Liver (tissue), 8 donors: ENCODE measurements at regions not wholly inside any gene's neighbourhood (a gene's known extent, or its start where the extent isn't known, plus 50 kb on each side); places are given as distances from the start of the nearest gene placed in this dataset.

Experiments
- DNase-seq: peaks from one replicate; pipeline ENCODE4 v3.0.0-alpha.2; 2017; ENCODE audit warnings: low spot score
- H3K27ac ChIP-seq, 2 donors: one replicate each; pipeline ENCODE4 v1.7.0; 2013; ENCODE audit warnings: inconsistent platforms in 2 of 2, low read length in 2 of 2, control low read depth in 1 of 2, low read depth in 1 of 2, mild to moderate bottlenecking in 1 of 2
- H3K27me3 ChIP-seq, 4 donors: one replicate each; pipeline versions ENCODE4 v1.6.1 to v1.7.0; 2013; ENCODE audit warnings: low read length in 3 of 4, inconsistent platforms in 1 of 4, mild to moderate bottlenecking in 1 of 4, moderate library complexity in 1 of 4; ENCODE audit not compliant: control insufficient read depth in 4 of 4, insufficient read depth in 4 of 4
- H3K36me3 ChIP-seq, 4 donors: one replicate each; pipeline versions ENCODE4 v1.6.1 to v1.7.0; 2013; ENCODE audit warnings: low read length in 3 of 4, mild to moderate bottlenecking in 3 of 4, low read depth in 1 of 4, moderate library complexity in 1 of 4; ENCODE audit not compliant: control insufficient read depth in 4 of 4, insufficient read depth in 3 of 4
- H3K4me1 ChIP-seq, 4 donors: one replicate each; pipeline versions ENCODE4 v1.6.1 to v1.7.0; 2013; ENCODE audit warnings: low read length in 3 of 4, mild to moderate bottlenecking in 3 of 4, moderate library complexity in 1 of 4; ENCODE audit not compliant: control insufficient read depth in 4 of 4, insufficient read depth in 4 of 4
- H3K4me3 ChIP-seq, 3 donors: one replicate each; pipeline versions ENCODE4 v1.6.1 to v1.7.0; 2013; ENCODE audit warnings: low read length in 3 of 3, control low read depth in 1 of 3, low read depth in 1 of 3, mild to moderate bottlenecking in 1 of 3
- H3K9ac ChIP-seq, 2 donors: one replicate each; pipeline ENCODE4 v1.7.0; 2013; ENCODE audit warnings: low read length in 2 of 2, mild to moderate bottlenecking in 2 of 2, moderate library complexity in 2 of 2, control low read depth in 1 of 2, low read depth in 1 of 2
- H3K9me3 ChIP-seq, 4 donors: one replicate each; pipeline versions ENCODE4 v1.6.1 to v1.7.0; 2013; ENCODE audit warnings: low read length in 3 of 4; ENCODE audit not compliant: control insufficient read depth in 4 of 4
- ATF3 ChIP-seq: IDR thresholded peaks from 2 replicates; pipeline ENCODE4 v1.6.1; 2016; ENCODE audit warnings: antibody characterized with exemption
- CTCF ChIP-seq: fragments of 150-350 bp; IDR thresholded peaks from 2 replicates; pipeline ENCODE4 v1.5.1; 2017; ENCODE audit warnings: improper control_type of control experiment, low read depth, low read length; ENCODE audit not compliant: missing input control
- EGR1 ChIP-seq, 2 donors: IDR thresholded peaks; 2 replicates each; pipeline ENCODE4 v1.6.1; 2016 to 2018; ENCODE audit warnings: antibody characterized with exemption in 2 of 2, low read depth in 2 of 2
- FOXA2 ChIP-seq: IDR thresholded peaks from 2 replicates; pipeline ENCODE4 v1.6.1; 2016; ENCODE audit warnings: antibody characterized with exemption
- GABPA ChIP-seq, 2 donors: IDR thresholded peaks in 1 of 2; conservative IDR thresholded peaks in 1 of 2; 2 replicates each; pipeline ENCODE4 v1.6.1; 2016; ENCODE audit warnings: antibody characterized with exemption in 2 of 2, mild to moderate bottlenecking in 1 of 2, moderate library complexity in 1 of 2
- JUND ChIP-seq, 2 donors: IDR thresholded peaks; 2 replicates each; pipeline ENCODE4 v1.6.1; 2016; ENCODE audit warnings: antibody characterized with exemption in 2 of 2
- RAD21 ChIP-seq, 2 donors: IDR thresholded peaks; 2 replicates each; pipeline ENCODE4 v1.6.1; 2016; ENCODE audit warnings: antibody characterized with exemption in 2 of 2, mild to moderate bottlenecking in 2 of 2
- RXRA ChIP-seq, 2 donors: IDR thresholded peaks; 2 replicates each; pipeline ENCODE4 v1.6.1; 2017 to 2018; ENCODE audit warnings: antibody characterized with exemption in 2 of 2, mild to moderate bottlenecking in 1 of 2
- TAF1 ChIP-seq: conservative IDR thresholded peaks from 2 replicates; pipeline ENCODE4 v1.6.1; 2016; ENCODE audit warnings: antibody characterized with exemption, mild to moderate bottlenecking
- YY1 ChIP-seq: IDR thresholded peaks from 2 replicates; pipeline ENCODE4 v1.6.1; 2016; ENCODE audit warnings: antibody characterized with exemption, mild to moderate bottlenecking
- ZBTB33 ChIP-seq: IDR thresholded peaks from 2 replicates; pipeline ENCODE4 v1.6.1; 2016; ENCODE audit warnings: antibody characterized with exemption
- WGBS: extraction: QIAGEN DNeasy Blood & Tissue Kit; methylation state at CpG from one replicate; pipeline ENCODE4 v1.1.7; 2013; 5-methylcytosine and 5-hydroxymethylcytosine counted together
- donor health status: healthy.
- donor health status: healthy.
- donor health status: healthy.
- donor health status: healthy.
- donor health status: healthy.

- 89% methylated on average over 1 of the region's 1 CpG for WGBS
- Histone ChIP-seq H3K9ac (no peak overlapping the region), H3K9me3 (no peaks in the 10 kb centered on the region), H3K4me1 (peaks cover 0 to 4% (median 0%) of the 10 kb centered on the region in 4 donors), H3K27me3 (no peaks in the 10 kb centered on the region), H3K4me3 (no peak overlapping the region), H3K27ac (no peak overlapping the region), H3K36me3 (no peaks in the 10 kb centered on the region)
- TF ChIP-seq RAD21 (IDR thresholded peaks at IDR 0.05), result no peak
- TF ChIP-seq FOXA2, result no peak
- no peak for TF ChIP-seq JUND (IDR thresholded peaks at IDR 0.05)
- no peak for DNase-seq
These were observed 141.9 kb downstream of the CEMIP2 start for GRCh38 chr9:71626395-71626794.

GRCh38 chr9:71624728-71625127, 143.6 kb downstream of the CEMIP2 start:
- whole genome bisulfite sequencing, result 95% methylated on average over 3 of the region's 3 CpGs
- TF ChIP-seq EGR1 (IDR thresholded peaks at IDR 0.05; ENCODE audit: low read depth in 2 of 2) (no peak), CTCF (peak; percentile 16)
- no peak for DNase-seq

GRCh38 chr9:71620746-71621145, 147.6 kb downstream of the CEMIP2 start:
- no peak overlapping the region for H3K27ac ChIP-seq
- no peaks in the 10 kb centered on the region for H3K27me3 ChIP-seq
- TF ChIP-seq TAF1, result no peak
- no peaks in the 10 kb centered on the region for H3K9me3 ChIP-seq
- no peak overlapping the region for H3K9ac ChIP-seq
- DNase-seq, result no peak
- H3K36me3 ChIP-seq, result no peaks in the 10 kb centered on the region
- WGBS, result 96% methylated on average over 1 of the region's 1 CpG
- H3K4me3 ChIP-seq, result no peak overlapping the region
- no peaks in the 10 kb centered on the region for H3K4me1 ChIP-seq

More at GRCh38 chr9:71624728-71625127, 143.6 kb downstream of the CEMIP2 start:
- H3K27me3 ChIP-seq, result no peaks in the 10 kb centered on the region
- no peak overlapping the region for H3K4me3 ChIP-seq
- no peak overlapping the region for H3K27ac ChIP-seq
- H3K9ac ChIP-seq, result no peak overlapping the region
- H3K9me3 ChIP-seq, result no peaks in the 10 kb centered on the region
- peaks cover 0 to 4% (median 0%) of the 10 kb centered on the region in 4 donors for H3K4me1 ChIP-seq
- H3K36me3 ChIP-seq, result no peaks in the 10 kb centered on the region

GRCh38 chr9:71620331-71620730, 148.0 kb downstream of the CEMIP2 start:
- H3K4me3 ChIP-seq, result no peak overlapping the region
- no peaks in the 10 kb centered on the region for H3K27me3 ChIP-seq
- DNase-seq, result no peak
- TF ChIP-seq CTCF (no peak), ATF3 (no peak), RXRA (IDR thresholded peaks at IDR 0.05) (no peak), GABPA (IDR thresholded peaks at IDR 0.05 in 1 of 2, conservative IDR thresholded peaks at IDR 0.05 in 1 of 2) (no peak), YY1 (no peak), FOXA2 (no peak), JUND (IDR thresholded peaks at IDR 0.05) (no peak), ZBTB33 (no peak), TAF1 (no peak)
- no peak overlapping the region for H3K9ac ChIP-seq
- WGBS, result 92% methylated on average over 2 of the region's 2 CpGs
- H3K9me3 ChIP-seq, result no peaks in the 10 kb centered on the region
- no peak overlapping the region for H3K27ac ChIP-seq
- H3K4me1 ChIP-seq, result no peaks in the 10 kb centered on the region
- H3K36me3 ChIP-seq, result no peaks in the 10 kb centered on the region
